Right atrium auricular region (tissue), 2 donors: ENCODE measurements at regions not wholly inside any gene's neighbourhood (a gene's known extent, or its start where the extent isn't known, plus 50 kb on each side); places are given as distances from the start of the nearest gene placed in this dataset.
"Not testable (repeated sequence)": the region's sequence is repeated elsewhere in the genome, so short reads cannot be mapped to it uniquely, and the experiment has no call there.

Source experiments
- DNase-seq: peaks from one replicate; pipeline ENCODE4 v3.0.0-alpha.2; 2019; ENCODE audit warnings: low spot score
- H3K27ac ChIP-seq, 2 donors: fragments of 200-600 bp; sonication (generic); 1 replicate in 1 of 2; 2 replicates in 1 of 2; pipeline ENCODE4 v1.5.1; 2016 to 2019
- H3K27me3 ChIP-seq, 2 donors: fragments of 200-600 bp; sonication (generic); one replicate each; pipeline versions ENCODE4 v1.5.1 to v1.6.0; 2017 to 2019
- H3K36me3 ChIP-seq: fragments of 200-600 bp; sonication (generic); one replicate; pipeline ENCODE4 v1.5.1; 2016
- H3K4me1 ChIP-seq, 2 donors: fragments of 200-600 bp; sonication (generic); one replicate each; pipeline versions ENCODE4 v1.5.1 to v1.6.0; 2017 to 2019
- H3K4me3 ChIP-seq, 2 donors: fragments of 200-600 bp; sonication (generic); 1 replicate in 1 of 2; 2 replicates in 1 of 2; pipeline ENCODE4 v1.5.1; 2017 to 2019; ENCODE audit warnings: mild to moderate bottlenecking in 1 of 2, moderate library complexity in 1 of 2
- H3K9me3 ChIP-seq, 2 donors: fragments of 200-600 bp; sonication (generic); one replicate each; pipeline ENCODE4 v1.5.1; 2019
- TF ChIP-seq, protein P1 (sequence below), 2 donors: fragments of 200-600 bp; sonication (generic); IDR thresholded peaks; one replicate each; pipeline ENCODE4 v1.5.1; 2019; ENCODE audit warnings: antibody characterized with exemption in 2 of 2

DNA sequence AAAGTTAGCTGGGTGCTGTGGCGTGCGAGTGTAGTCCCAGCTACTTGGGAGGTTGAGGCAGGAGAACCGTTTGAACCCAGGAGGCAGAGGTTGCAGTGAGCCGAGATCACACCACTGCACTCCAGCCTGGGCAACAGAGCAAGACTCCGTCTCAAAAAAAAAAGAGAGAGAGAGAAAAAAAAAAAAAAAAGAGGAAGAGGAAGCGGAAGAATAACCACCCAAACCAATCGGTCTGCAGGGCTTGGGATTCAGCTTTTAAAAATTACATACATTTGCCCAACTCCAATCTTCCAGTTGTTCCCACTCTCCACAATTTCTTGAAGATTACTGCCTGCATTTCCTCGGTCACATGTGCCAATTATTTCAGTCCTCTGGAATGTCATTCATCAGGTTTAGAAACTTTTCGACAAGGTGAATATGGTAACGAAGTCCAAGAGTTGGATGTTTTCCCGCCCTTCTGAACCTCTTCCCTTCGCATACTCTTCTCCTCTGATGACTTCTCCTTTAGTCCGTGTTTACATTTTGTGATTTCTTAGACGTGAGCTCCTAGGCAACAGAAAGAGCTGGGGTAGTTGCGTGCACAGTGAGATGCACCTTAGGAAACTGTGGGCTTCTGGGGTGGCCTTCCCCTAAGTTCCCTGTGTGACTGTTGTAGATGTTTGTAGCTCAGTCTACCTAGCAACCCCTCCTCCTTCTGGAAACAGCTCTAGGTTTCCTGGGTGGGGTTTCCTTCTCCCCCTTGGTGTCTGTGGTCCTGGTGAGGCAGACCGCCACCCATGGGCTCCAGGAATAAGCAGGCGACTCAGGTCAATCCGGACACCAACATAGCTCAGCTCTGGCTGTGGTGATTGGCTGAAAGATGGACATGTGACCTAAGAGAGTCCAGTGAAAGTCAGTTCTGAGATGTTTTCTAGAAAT lies 63.0 kb upstream of the NCOA3 start:
- no peak overlapping the region for H3K4me3 ChIP-seq
- no peak overlapping the region for H3K27ac ChIP-seq
- no peaks in the 10 kb centered on the region for H3K4me1 ChIP-seq
- no peaks in the 10 kb centered on the region for H3K36me3 ChIP-seq
- TF ChIP-seq, protein P1, sequence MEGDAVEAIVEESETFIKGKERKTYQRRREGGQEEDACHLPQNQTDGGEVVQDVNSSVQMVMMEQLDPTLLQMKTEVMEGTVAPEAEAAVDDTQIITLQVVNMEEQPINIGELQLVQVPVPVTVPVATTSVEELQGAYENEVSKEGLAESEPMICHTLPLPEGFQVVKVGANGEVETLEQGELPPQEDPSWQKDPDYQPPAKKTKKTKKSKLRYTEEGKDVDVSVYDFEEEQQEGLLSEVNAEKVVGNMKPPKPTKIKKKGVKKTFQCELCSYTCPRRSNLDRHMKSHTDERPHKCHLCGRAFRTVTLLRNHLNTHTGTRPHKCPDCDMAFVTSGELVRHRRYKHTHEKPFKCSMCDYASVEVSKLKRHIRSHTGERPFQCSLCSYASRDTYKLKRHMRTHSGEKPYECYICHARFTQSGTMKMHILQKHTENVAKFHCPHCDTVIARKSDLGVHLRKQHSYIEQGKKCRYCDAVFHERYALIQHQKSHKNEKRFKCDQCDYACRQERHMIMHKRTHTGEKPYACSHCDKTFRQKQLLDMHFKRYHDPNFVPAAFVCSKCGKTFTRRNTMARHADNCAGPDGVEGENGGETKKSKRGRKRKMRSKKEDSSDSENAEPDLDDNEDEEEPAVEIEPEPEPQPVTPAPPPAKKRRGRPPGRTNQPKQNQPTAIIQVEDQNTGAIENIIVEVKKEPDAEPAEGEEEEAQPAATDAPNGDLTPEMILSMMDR (IDR thresholded peaks at IDR 0.05), result no peak
- DNase-seq, result no peak
- H3K9me3 ChIP-seq, result no peaks in the 10 kb centered on the region
- no peaks in the 10 kb centered on the region for H3K27me3 ChIP-seq

DNA sequence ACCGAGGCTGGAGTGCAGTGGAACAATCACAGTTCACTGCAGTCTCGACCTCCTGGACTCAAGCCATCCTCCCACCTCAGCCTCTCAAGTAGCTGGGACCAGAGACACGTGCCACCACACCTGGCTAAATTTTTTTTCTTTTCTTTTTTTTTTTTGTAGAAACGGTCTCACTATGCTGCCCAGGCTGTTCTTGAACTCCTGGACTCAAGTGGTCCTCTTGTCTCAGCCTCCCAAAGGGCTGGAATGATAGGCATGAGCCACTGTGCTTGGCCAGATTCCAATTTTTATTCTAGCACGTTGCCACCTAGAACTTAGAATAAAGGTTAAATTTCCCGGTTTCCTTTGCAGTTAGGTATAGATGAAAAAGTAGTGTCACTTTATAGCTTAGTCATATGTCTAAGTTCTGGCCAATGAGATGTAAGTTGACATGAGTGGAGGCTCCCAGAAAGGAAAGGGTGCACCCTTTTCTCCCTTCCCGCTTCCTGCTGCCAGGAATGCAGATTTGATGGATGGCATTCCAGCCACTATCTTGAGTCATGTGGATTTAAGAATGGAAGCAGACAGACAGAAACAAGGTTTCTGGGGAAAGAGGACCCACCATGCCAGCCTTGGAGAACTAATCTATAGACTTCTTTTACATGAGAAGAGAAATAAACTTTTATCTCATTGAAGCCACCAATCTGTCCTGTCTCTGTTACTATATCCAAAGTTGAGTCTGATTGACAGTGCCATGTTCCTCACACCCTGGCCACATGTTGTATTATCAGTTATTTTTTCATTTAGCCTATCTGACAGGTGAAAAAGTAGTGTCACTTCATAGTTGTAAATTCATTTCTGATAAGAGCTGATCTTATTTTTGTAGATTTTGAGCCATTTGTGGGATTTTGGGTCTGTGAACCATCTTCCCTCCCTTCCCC lies 60.6 kb upstream of the NCOA3 start:
- H3K4me1 ChIP-seq, result no peaks in the 10 kb centered on the region
- H3K27me3 ChIP-seq, result no peaks in the 10 kb centered on the region
- H3K4me3 ChIP-seq, result no peak overlapping the region
- H3K9me3 ChIP-seq, result no peaks in the 10 kb centered on the region
- DNase-seq, result no peak
- no peaks in the 10 kb centered on the region for H3K36me3 ChIP-seq
- no peak overlapping the region for H3K27ac ChIP-seq
- TF ChIP-seq, protein P1 (IDR thresholded peaks at IDR 0.05), result no peak

DNA sequence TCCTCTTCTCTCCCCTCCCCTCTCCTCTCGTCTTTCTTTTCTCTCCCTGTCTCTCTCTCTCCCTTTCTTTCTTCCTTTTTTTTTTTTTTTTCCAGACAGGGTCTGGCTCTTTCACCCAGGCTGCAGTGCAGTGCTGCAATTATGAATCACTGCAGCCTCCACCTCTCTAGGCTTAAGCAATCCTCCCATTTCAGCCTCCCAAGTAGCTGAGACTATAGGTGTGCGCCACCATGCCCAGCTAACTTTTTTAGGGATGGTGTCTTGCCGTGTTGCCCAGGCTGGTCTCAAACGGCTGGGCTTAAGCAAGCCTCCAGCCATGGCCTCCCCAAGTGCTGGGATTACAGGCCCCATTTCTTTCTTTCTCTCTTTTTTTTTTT lies 59.9 kb upstream of the NCOA3 start:
- no peak overlapping the region for H3K4me3 ChIP-seq
- H3K4me1 ChIP-seq, result no peaks in the 10 kb centered on the region
- H3K27me3 ChIP-seq, result no peaks in the 10 kb centered on the region
- no peaks in the 10 kb centered on the region for H3K36me3 ChIP-seq
- no peak for DNase-seq
- TF ChIP-seq, protein P1 (IDR thresholded peaks at IDR 0.05), result no peak
- H3K27ac ChIP-seq, result no peak overlapping the region
- H3K9me3 ChIP-seq, result no peaks in the 10 kb centered on the region

DNA sequence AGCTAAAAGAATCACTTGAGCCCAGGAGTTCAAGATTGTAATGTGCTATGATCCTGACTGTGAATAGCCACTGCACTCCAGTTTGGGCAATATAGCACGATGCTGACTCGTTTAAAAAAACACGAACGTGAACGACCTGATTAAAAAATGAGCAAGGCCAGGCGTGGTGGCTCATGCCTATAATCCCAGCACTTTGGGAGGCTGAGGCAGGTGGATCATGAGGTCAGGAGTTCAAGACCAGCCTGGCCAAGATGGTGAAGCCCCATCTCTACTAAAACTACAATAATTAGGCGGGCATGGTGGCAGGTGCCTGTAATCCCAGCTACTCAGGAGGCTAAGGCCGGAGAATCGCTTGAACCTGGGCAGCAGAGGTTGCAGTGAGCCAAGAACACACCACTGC lies 58.6 kb upstream of the NCOA3 start:
- not testable (repeated sequence) for H3K27me3 ChIP-seq, H3K36me3 ChIP-seq, DNase-seq, H3K9me3 ChIP-seq, H3K4me3 ChIP-seq, H3K4me1 ChIP-seq, H3K27ac ChIP-seq

DNA sequence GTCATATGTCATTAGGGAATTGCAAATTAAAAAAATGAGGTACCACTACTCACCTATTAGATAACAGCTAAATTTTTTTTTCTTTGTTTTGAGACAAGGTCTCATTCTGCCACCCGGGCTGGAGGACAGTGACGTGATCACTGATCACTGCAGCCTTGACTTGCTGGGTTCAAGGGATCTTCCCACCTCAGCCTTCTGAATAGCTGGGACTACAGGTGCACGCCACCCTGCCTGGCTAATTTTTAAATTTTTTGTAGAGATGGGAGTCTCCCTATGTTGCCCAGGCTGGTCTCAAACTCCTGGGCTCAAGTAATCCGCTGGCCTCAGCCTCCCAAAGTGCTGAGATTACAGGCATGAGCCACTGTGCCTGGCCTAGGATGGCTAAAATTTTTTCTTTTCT lies 57.1 kb upstream of the NCOA3 start:
- no peaks in the 10 kb centered on the region for H3K4me1 ChIP-seq
- no peaks in the 10 kb centered on the region for H3K9me3 ChIP-seq
- TF ChIP-seq, protein P1 (IDR thresholded peaks at IDR 0.05), result no peak
- no peak overlapping the region for H3K4me3 ChIP-seq
- H3K27ac ChIP-seq, result no peak overlapping the region
- H3K36me3 ChIP-seq, result no peaks in the 10 kb centered on the region
- no peaks in the 10 kb centered on the region for H3K27me3 ChIP-seq
- no peak for DNase-seq

DNA sequence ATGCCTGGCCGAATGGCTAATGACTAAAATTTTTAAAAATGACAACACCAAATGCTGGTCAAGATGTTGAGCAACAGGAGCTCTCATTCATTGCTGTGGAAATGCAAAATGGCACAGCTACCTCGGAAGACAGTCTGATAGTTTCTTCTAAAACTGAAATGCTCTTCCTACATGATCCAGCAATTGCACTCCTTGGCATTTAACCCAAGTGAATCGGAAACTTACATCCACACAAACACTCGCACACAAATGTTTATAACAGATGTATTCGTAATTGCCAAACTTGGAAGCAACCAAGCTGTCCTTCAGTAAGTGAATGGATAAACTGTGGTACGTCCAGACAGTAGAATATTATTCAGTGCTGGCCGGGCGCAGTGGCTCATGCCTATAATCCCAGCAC lies 56.4 kb upstream of the NCOA3 start:
- no peak for DNase-seq
- Histone ChIP-seq H3K4me3 (no peak overlapping the region), H3K4me1 (no peaks in the 10 kb centered on the region), H3K27me3 (no peaks in the 10 kb centered on the region), H3K27ac (no peak overlapping the region), H3K36me3 (no peaks in the 10 kb centered on the region), H3K9me3 (no peaks in the 10 kb centered on the region)
- TF ChIP-seq, protein P1 (IDR thresholded peaks at IDR 0.05), result no peak

DNA sequence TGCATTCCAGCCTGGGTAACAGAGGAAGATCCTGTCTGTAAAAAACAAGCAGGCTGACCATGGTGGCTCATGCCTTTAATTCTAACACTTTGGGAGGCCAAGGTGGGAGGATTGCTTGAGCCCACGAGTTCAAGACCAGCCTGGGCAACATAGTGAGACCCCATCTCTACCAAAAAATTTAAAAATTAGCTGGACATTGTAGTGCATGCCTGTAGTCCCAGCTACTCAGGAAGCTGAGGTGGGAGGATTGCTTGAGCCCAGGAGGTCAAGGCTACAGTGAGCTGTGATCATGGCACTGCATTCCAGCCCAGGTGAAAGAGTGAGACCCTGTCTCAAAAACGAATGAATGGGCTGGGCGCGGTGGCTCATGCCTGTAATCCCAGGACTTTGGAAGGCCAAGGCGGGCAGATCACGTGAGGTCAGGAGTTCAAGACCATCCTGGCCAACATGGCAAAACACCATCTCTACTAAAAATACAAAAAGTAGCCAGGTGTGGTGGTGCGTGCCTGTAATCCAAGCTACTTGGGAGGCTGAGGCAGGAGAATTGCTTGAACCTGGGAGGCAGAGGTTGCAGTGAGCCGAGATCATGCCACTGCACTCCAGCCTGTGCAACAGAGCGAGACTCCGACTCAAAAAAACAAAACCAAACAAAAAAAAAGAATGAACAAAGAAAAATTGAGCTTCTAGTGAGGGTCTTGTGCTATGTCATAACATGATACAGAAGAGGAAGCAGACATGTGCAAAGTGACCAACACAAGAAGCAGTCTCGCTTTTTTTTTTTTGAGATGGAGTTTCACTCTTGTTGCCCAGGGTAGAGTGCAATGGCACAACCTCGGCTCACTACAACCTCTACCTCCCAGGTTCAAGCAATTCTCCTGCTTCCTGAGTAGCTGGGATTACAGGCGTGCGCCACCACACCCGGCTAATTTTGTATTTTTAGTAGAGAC lies 54.1 kb upstream of the NCOA3 start:
- not testable (repeated sequence) for DNase-seq, H3K27ac ChIP-seq, H3K27me3 ChIP-seq, H3K4me3 ChIP-seq, H3K4me1 ChIP-seq, H3K9me3 ChIP-seq, H3K36me3 ChIP-seq
